Activated T-helper 1 cell treated with anti-CD3 and anti-CD28 coated beads, Interleukin-12 subunit alpha, Interleukin-12 subunit beta, Interleukin-2, Interleukin-4 antibody, amounts not matched to agents 30 ng/mL and 10 ng/mL and 1 ng/mL, durations not matched to agents 14 hours and 24 hours and 36 hours (primary cell): ENCODE measurements at regions not wholly inside any gene's neighbourhood (a gene's known extent, or its start where the extent isn't known, plus 50 kb on each side); places are given as distances from the start of the nearest gene placed in this dataset.
A peak's percentile ranks its signal among the peaks of the same experiment; 100 is the strongest.
"Not testable (repeated sequence)": the region's sequence is repeated elsewhere in the genome, so short reads cannot be mapped to it uniquely, and the experiment has no call there.

Source experiments
- DNase-seq: peaks from one replicate; pipeline ENCODE4 v3.0.0; 2021; ENCODE audit warnings: low spot score
- H3K27ac Mint-ChIP-seq: one replicate; pipeline ENCODE4 v1.8.0; 2021; ENCODE audit warnings: mild to moderate bottlenecking, mixed read lengths
- H3K27me3 Mint-ChIP-seq: one replicate; pipeline ENCODE4 v1.8.0; 2022; ENCODE audit warnings: mild to moderate bottlenecking, moderate library complexity, mixed read lengths; ENCODE audit not compliant: insufficient read depth
- H3K36me3 Mint-ChIP-seq: one replicate; pipeline ENCODE4 v1.8.0; 2021; ENCODE audit warnings: low read depth, mixed read lengths
- H3K4me1 Mint-ChIP-seq: one replicate; pipeline ENCODE4 v1.8.0; 2021; ENCODE audit warnings: low read depth, mixed read lengths
- H3K4me3 Mint-ChIP-seq: one replicate; pipeline ENCODE4 v1.8.0; 2021; ENCODE audit warnings: mild to moderate bottlenecking, moderate library complexity, mixed read lengths
- H3K9me3 Mint-ChIP-seq: one replicate; pipeline ENCODE4 v1.8.0; 2021; ENCODE audit warnings: mixed read lengths
- intact Hi-C: fragments of 100-400 bp; cut with micrococcal nuclease; formaldehyde crosslinking; loops from one replicate; pipeline ENCODE4 v1.15.1; 2024

DNA sequence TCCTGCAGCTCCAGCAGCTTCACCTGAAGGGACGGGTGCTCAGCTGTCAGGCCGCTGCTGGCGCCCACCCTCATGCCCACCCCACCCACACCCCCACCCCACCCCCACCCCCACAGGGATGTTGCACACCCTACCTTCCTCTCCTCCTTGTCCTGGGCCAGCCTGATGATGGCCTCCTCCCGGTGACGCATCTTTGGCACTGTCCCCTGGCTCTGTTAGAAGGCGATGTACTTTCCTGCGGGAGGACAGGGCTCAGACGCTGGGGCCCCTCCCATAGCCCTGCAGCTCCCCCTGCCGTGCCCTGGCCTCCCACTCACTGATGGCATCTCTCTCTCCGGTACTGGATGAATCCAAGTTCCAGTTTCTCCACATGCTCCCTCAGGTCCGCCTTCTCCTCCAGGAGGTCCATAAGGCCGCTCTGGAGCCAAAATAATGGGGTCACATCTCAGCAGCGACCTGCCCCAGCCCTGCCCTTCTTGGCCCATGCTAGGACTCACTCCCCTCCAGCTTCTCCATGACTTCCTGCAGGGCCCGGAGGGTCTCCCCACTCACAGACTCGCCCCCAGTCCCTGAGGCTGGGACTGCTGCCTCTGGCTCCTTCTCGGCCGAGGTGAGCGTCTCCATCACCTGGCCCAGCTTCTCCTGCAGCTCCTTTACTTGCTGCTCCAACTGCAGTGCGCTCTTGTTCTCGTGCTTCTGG lies 55.2 kb downstream of the GOLGA8B start:
- H3K36me3 Mint-ChIP-seq, H3K27ac Mint-ChIP-seq, H3K4me1 Mint-ChIP-seq, H3K4me3 Mint-ChIP-seq, intact Hi-C loops, H3K27me3 Mint-ChIP-seq, H3K9me3 Mint-ChIP-seq, DNase-seq: not testable (repeated sequence)

DNA sequence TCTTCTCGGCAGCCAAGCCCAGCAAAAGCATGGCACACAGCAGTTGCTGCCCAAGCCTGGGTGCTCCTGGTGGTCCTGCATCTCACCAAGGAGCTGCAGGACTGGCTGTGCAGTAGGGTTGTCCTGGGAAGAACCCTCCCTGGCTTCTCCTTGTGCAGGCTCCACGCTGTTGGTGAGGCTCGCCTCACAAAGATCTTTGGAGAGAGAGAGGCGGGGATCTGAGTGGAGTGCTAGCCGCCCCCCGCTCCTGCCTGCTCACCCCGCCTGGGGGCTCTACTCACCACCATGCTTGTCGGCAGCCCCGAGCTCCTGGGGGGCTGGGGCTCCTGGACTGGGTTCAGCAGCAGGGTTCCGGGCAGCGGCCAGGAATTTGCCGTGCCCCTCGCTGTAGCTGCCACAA lies 55.8 kb downstream of the GOLGA8B start:
- H3K36me3 Mint-ChIP-seq, DNase-seq, H3K4me3 Mint-ChIP-seq, H3K27me3 Mint-ChIP-seq, H3K27ac Mint-ChIP-seq, H3K9me3 Mint-ChIP-seq, intact Hi-C loops, H3K4me1 Mint-ChIP-seq: not testable (repeated sequence)

DNA sequence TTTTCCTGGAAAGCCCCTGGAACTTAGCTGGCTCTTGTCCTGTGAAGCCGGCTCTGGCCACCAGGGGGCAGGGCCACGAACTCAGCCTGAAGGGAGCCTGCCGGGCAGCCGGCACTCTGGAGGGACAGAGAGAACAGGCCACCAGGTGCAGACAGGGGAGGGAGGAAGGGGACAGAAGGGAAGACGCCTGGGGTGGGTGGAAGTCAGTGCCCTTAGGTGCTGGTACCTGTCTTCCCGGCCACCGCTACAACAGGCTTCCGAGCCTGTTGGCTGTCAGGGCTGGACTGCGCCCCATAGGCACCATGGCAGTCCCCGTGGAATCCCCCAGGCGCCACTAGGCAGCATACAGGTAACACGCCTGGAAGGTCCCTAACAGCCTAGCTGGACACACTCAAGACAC lies 59.6 kb downstream of the GOLGA8B start:
- H3K4me3 Mint-ChIP-seq, intact Hi-C loops, H3K4me1 Mint-ChIP-seq, H3K9me3 Mint-ChIP-seq, H3K27ac Mint-ChIP-seq, H3K36me3 Mint-ChIP-seq, H3K27me3 Mint-ChIP-seq, DNase-seq: not testable (repeated sequence)

DNA sequence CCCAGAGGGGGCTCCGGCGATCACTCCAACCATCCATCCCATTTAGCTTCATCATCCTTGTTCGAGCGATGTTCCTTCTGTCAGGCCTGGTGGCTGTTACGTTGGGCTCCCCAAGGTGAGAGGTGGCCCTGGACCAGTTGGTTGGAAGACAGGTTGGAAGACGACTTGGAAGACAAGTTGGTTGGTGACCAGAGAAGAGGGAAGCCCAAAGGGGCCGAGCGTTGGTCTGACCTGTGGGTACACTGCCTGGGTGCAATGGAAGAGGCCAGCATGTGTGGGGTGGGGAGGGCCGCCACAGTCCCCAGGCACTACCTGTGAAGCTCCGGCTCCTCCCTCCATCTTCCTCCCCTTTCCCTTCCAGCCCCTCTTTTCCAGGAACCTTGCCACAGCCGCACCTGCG lies 60.9 kb downstream of the GOLGA8B start:
- H3K27ac Mint-ChIP-seq, H3K4me1 Mint-ChIP-seq, H3K9me3 Mint-ChIP-seq, H3K27me3 Mint-ChIP-seq, DNase-seq, intact Hi-C loops, H3K36me3 Mint-ChIP-seq, H3K4me3 Mint-ChIP-seq: not testable (repeated sequence)

DNA sequence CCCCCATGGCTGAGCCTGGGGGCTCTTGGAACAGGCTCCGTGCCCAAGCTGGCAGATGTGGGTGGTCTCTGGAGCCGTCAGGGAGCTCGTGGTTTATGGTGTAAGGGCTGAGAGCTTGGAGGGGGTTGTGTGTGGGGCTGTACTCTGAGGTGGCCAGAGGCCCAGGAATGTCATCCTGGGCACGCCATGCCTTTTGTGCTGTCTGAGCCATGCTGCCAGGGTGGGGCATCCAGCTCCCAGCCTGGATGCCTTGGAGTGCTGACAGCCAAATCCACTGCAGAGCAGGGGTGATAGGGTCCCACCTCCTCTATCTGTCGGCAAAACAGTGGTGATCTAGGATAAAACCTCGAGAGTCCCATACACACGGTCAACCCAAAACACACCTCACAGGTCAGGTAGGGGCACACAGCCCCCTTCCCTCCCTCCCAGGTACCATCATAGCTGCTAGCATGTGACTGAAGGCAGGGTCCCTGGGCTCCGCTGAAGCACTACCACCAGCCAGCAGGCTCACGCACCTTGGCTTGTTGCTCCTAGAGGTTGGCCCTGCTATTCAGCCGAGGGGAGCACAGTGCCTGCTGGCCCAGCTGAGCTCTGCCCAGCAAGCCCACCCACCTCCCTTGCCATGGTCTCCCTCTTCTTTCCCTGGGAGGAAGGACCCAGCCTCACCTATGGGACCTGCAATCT lies 61.5 kb downstream of the GOLGA8B start:
- H3K36me3 Mint-ChIP-seq, H3K27ac Mint-ChIP-seq, H3K4me3 Mint-ChIP-seq, H3K9me3 Mint-ChIP-seq, DNase-seq, H3K4me1 Mint-ChIP-seq, intact Hi-C loops: not testable (repeated sequence)
- H3K27me3 Mint-ChIP-seq = peaks cover 10% of the 10 kb centered on the region

DNA sequence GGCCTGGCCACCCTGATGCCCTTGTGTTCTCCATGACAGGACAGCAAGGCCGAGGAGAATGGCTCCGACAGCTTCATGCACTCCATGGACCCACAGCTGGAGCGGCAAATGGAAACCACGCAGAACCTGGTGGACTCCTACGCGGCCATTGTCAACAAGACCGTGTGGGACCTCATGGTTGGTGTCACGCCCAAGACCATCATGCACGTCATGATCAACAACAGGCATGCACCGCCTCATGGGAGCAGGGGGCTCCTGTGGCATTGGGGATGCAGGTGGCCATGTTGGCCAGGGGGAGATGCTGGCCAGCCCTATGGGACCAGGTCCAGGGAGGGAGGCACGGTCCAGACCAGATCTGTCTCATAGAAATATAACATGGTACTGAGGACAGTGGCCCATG lies 62.9 kb downstream of the GOLGA8B start:
- no peak for DNase-seq
- no peak overlapping the region for H3K4me3 Mint-ChIP-seq
- H3K27ac Mint-ChIP-seq = no peak overlapping the region
- peaks cover 24% of the 10 kb centered on the region for H3K27me3 Mint-ChIP-seq
- H3K4me1 Mint-ChIP-seq = peaks cover 1% of the 10 kb centered on the region
- intact Hi-C loops = no loop called here
- no peaks in the 10 kb centered on the region for H3K36me3 Mint-ChIP-seq
- no peaks in the 10 kb centered on the region for H3K9me3 Mint-ChIP-seq

DNA sequence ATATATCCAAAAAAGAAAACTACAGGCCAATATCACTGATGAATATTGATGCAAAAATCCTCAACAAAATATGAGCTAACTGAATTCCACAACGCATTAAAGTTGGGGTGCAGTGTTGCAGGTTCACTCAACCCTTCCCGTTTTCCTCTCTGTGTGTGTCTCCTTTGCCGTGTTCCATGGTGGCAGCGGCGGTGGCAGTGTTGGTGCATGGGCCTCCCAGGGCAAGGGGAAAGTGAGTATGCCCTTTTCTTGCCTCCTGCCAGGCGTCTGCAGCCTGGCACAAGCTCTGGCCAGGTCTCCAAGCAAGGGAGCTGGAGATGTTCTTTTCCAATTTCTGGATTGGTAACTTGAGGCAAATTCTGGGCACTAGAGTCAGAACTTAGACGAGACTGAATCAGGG lies 63.4 kb downstream of the GOLGA8B start:
- not testable (repeated sequence) for DNase-seq
- peaks cover 30% of the 10 kb centered on the region for H3K27me3 Mint-ChIP-seq

DNA sequence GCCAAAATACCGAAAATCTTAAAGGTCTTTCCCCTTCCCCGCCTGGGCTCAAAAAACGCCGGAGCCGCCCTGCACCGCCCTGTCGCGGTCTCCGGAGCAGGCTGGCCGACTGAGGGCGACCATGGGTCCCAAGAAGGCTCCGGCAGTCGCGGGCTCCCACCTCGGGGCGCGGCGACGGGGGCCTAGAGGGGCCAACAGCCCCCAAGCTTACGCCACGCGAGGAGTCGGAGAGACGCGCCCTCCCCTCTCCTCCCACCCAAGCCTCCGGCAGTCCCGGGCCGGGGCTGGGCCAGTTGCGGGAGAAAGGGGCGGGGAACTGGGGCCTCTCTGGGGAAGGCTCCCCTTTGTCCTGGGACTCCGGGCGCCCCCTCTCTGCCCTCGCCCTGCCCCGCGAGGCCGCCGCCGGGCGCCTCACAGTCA lies 69.2 kb downstream of the GOLGA8B start:
- DNase-seq = no peak
- H3K4me3 Mint-ChIP-seq = peak overlapping the region; percentile 78
- peaks cover 17% of the 10 kb centered on the region for H3K4me1 Mint-ChIP-seq
- intact Hi-C loops = loop anchor here (2.0 kb wide), 2 partner anchors 15 to 69 kb away; partner anchors contain the start of gene GOLGA8B
- peaks cover 7% of the 10 kb centered on the region for H3K36me3 Mint-ChIP-seq
- H3K27ac Mint-ChIP-seq = no peak overlapping the region
- H3K9me3 Mint-ChIP-seq = no peaks in the 10 kb centered on the region
- H3K27me3 Mint-ChIP-seq = peaks cover 70% of the 10 kb centered on the region

More for the DNA sequence above, 63.4 kb downstream of the GOLGA8B start:
- intact Hi-C loops, H3K27ac Mint-ChIP-seq, H3K4me3 Mint-ChIP-seq, H3K36me3 Mint-ChIP-seq, H3K9me3 Mint-ChIP-seq, H3K4me1 Mint-ChIP-seq: not testable (repeated sequence)

DNA sequence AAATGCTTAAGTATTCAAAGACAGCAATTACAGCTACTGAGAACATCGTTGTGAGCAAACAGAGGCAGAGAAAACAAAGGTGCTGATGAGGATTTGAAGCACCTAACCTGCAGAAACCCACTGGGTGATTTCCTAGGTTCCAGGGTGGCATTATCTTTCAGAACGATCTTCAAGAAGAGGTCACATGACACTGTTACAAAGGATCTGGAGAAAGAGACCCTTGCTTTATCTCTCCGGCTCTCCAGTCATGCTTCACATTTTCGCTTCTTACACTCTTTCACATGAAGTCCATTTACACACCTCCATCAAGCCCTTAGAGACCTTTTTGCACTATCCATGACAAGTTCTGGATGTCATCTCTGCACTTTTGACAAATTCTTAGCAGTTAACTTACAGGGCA lies 70.8 kb downstream of the GOLGA8B start:
- intact Hi-C loops = no loop called here
- Mint-ChIP-seq H3K36me3 (peaks cover 7% of the 10 kb centered on the region), H3K4me3 (peak overlapping the region; percentile 43), H3K27ac (no peak overlapping the region), H3K4me1 (peaks cover 17% of the 10 kb centered on the region), H3K27me3 (peaks cover 69% of the 10 kb centered on the region), H3K9me3 (no peaks in the 10 kb centered on the region)
- DNase-seq = no peak

DNA sequence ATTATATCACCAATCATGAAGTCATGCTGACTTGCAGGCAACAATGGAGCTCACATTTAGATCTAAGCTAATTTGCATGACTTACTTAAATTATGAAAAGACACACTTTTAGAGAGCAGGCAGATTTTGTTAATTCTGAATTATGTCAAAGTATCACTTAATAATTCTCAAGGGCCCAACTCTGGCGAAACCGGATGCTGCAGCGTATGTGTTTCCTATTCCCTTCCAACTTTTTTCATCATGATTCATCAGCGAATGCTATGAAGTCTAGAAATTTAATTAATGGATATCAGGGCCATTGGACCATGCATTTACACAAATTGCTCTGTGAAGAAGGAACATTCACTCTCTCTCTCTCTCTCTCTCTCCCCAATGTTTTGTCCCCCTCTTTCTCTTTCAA lies 63.5 kb upstream of the GOLGA8A start:
- H3K4me3 Mint-ChIP-seq = no peak overlapping the region
- intact Hi-C loops = no loop called here
- no peaks in the 10 kb centered on the region for H3K4me1 Mint-ChIP-seq
- no peaks in the 10 kb centered on the region for H3K9me3 Mint-ChIP-seq
- H3K27me3 Mint-ChIP-seq = peaks cover 64% of the 10 kb centered on the region
- H3K36me3 Mint-ChIP-seq = no peaks in the 10 kb centered on the region
- H3K27ac Mint-ChIP-seq = no peak overlapping the region
- DNase-seq = no peak

DNA sequence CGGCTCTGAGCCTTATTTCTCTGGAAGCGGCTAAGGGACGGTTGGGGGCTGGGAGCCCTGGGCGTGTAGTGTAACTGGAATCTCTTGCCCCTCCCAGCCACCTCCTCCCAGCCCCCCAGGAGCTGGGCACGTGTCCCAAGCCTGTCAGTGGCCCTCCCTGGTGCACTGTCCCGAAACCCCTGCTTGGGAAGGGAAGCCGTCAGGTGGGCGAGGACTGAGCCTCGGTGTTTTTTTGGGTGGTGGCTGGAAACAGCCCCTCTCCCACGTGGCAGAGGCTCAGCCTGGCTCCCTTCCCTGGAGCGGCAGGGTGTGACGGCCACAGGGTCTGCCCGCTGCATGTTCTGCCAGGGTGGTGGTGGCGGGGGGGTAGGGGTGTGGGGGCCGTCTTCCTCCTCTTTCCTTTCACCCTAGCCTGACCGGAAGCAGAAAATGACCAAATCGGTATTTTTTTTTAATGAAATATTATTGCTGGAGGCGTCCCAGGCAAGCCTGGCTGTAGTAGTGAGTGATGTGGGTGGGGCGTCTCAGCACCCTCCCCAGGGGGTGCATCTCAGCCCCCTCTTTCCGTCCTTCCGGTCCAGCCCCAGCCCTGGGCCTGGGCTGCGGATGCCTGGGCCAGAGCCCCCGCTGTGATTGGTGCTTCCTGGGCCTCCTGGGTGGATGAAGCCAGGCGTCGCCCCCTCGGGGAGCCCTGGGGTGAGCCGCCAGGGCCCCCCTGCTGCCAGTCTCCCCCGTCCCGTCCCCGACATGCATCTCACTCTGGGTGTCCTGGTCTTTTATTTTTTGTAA lies 58.8 kb upstream of the GOLGA8A start:
- H3K36me3 Mint-ChIP-seq = no peaks in the 10 kb centered on the region
- intact Hi-C loops = no loop called here
- no peak overlapping the region for H3K4me3 Mint-ChIP-seq
- peaks cover 66% of the 10 kb centered on the region for H3K27me3 Mint-ChIP-seq
- H3K4me1 Mint-ChIP-seq = peaks cover 5% of the 10 kb centered on the region
- DNase-seq = no peak
- H3K27ac Mint-ChIP-seq = no peak overlapping the region
- H3K9me3 Mint-ChIP-seq = peaks cover 4% of the 10 kb centered on the region

DNA sequence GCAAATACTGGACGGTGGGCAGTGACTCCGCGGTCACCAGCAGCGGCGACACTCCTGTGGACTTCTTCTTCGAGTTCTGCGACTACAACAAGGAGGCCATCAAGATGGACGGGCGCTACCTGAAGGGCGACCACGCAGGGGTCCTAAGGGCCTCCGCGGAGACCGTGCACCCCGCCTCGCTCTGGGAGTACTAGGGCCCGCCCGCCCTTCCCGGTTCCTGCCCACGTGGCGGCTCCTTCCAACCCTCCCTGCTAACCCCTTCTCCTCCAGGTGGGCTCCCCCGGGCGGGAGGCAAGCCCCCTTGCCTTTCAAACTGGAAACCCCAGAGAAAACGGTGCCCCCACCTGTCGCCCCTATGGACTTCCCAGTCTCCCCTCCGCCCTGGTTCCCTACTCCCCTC lies 58.1 kb upstream of the GOLGA8A start:
- intact Hi-C loops, H3K4me3 Mint-ChIP-seq, H3K27ac Mint-ChIP-seq, H3K4me1 Mint-ChIP-seq, H3K36me3 Mint-ChIP-seq, DNase-seq: not testable (repeated sequence)
- Mint-ChIP-seq H3K27me3 (peaks cover 70% of the 10 kb centered on the region), H3K9me3 (peaks cover 11% of the 10 kb centered on the region)

DNA sequence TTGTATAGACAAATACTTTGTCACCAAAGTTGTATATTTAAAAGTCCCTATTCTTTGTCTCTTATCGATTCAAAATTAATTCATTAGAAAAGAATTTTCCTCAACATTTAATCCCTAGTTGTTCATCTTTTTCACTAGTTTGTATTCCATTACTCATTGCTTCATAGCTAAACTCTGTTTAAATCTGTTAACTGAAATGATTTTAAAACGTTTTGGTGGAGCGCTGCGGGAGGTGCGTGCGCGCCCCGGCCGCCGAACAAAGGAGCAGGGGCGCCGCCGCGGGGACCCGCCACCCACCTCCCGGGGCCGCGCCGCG lies 56.4 kb upstream of the GOLGA8A start:
- Mint-ChIP-seq H3K9me3 (peaks cover 14% of the 10 kb centered on the region), H3K36me3 (no peaks in the 10 kb centered on the region), H3K4me3 (no peak overlapping the region), H3K27ac (no peak overlapping the region), H3K4me1 (peaks cover 10% of the 10 kb centered on the region), H3K27me3 (peaks cover 67% of the 10 kb centered on the region)
- no peak for DNase-seq
- intact Hi-C loops = loop anchor here (5.0 kb wide), 1 partner anchor 57 kb away; the partner anchor contains the start of gene GOLGA8A
